BE2C (cell line): ENCODE measurements at regions not wholly inside any gene's neighbourhood (a gene's known extent, or its start where the extent isn't known, plus 50 kb on each side); places are given as distances from the start of the nearest gene placed in this dataset.

ENCODE experiments used
- DNase-seq: peaks from one replicate; pipeline ENCODE4 v3.0.0-alpha.2; 2020
- H3K27me3 ChIP-seq: fragments of 250-450 bp; sonication (Bioruptor Pico); 2 replicates; pipeline ENCODE4 v1.5.1; 2020; ENCODE audit warnings: mild to moderate bottlenecking
- H3K36me3 ChIP-seq: fragments of 250-450 bp; sonication (Bioruptor Pico); 2 replicates; pipeline ENCODE4 v1.5.1; 2020; ENCODE audit warnings: mild to moderate bottlenecking
- H3K4me1 ChIP-seq: fragments of 250-450 bp; sonication (Bioruptor Pico); 2 replicates; pipeline ENCODE4 v1.5.1; 2020
- H3K4me3 ChIP-seq: 2 replicates; pipeline ENCODE4 v1.5.1; 2011; ENCODE audit warnings: low read depth, low read length
- H3K9me3 ChIP-seq: fragments of 250-450 bp; sonication (Bioruptor Pico); 2 replicates; pipeline ENCODE4 v1.5.1; 2020
- CTCF ChIP-seq: IDR thresholded peaks from 2 replicates; pipeline ENCODE4 v1.5.1; 2012; ENCODE audit warnings: mild to moderate bottlenecking, low read depth, low read length

GRCh38 chr6:9089724-9090123 lies 654.4 kb upstream of the SLC35B3 start:
- Histone ChIP-seq H3K4me1 (no peaks in the 10 kb centered on the region), H3K36me3 (no peaks in the 10 kb centered on the region), H3K9me3 (peaks cover 3% of the 10 kb centered on the region; the same call in 1 of the 2 replicates), H3K4me3 (no peak overlapping the region), H3K27me3 (no peaks in the 10 kb centered on the region)
- no peak for TF ChIP-seq CTCF
- DNase-seq: no peak

GRCh38 chr6:9087470-9087869 lies 652.1 kb upstream of the SLC35B3 start:
- Histone ChIP-seq H3K27me3 (no peaks in the 10 kb centered on the region), H3K36me3 (no peaks in the 10 kb centered on the region), H3K4me3 (no peak overlapping the region), H3K9me3 (peaks cover 3% of the 10 kb centered on the region; the same call in 1 of the 2 replicates), H3K4me1 (no peaks in the 10 kb centered on the region)
- DNase-seq: no peak
- TF ChIP-seq CTCF: no peak

- H3K4me1 ChIP-seq: no peaks in the 10 kb centered on the region
- no peak for TF ChIP-seq CTCF
- H3K4me3 ChIP-seq: no peak overlapping the region
- no peaks in the 10 kb centered on the region for H3K27me3 ChIP-seq
- H3K36me3 ChIP-seq: no peaks in the 10 kb centered on the region
- peaks cover 3% of the 10 kb centered on the region; the same call in 1 of the 2 replicates for H3K9me3 ChIP-seq
- DNase-seq: no peak
Measured at GRCh38 chr6:9086331-9086730, 651.0 kb upstream of the SLC35B3 start.

- no peaks in the 10 kb centered on the region for H3K4me1 ChIP-seq
- TF ChIP-seq CTCF: no peak
- no peaks in the 10 kb centered on the region for H3K36me3 ChIP-seq
- no peaks in the 10 kb centered on the region for H3K27me3 ChIP-seq
- peaks cover 3% of the 10 kb centered on the region; the same call in 1 of the 2 replicates for H3K9me3 ChIP-seq
- DNase-seq: no peak
- H3K4me3 ChIP-seq: no peak overlapping the region
Measured at GRCh38 chr6:9085709-9086070, 650.3 kb upstream of the SLC35B3 start.

GRCh38 chr6:9085054-9085708 lies 649.8 kb upstream of the SLC35B3 start:
- peaks cover 3% of the 10 kb centered on the region; the same call in 1 of the 2 replicates for H3K9me3 ChIP-seq
- no peaks in the 10 kb centered on the region for H3K27me3 ChIP-seq
- H3K36me3 ChIP-seq: no peaks in the 10 kb centered on the region
- no peaks in the 10 kb centered on the region for H3K4me1 ChIP-seq
- H3K4me3 ChIP-seq: no peak overlapping the region
- no peak for DNase-seq
- no peak for TF ChIP-seq CTCF

GRCh38 chr6:9083108-9083507 lies 647.8 kb upstream of the SLC35B3 start:
- no peak for TF ChIP-seq CTCF
- Histone ChIP-seq H3K27me3 (no peaks in the 10 kb centered on the region), H3K36me3 (no peaks in the 10 kb centered on the region), H3K4me1 (no peaks in the 10 kb centered on the region), H3K4me3 (no peak overlapping the region), H3K9me3 (peaks cover 3% of the 10 kb centered on the region; the same call in 1 of the 2 replicates)
- DNase-seq: no peak
